K562 (cell line): ENCODE measurements at regions not wholly inside any gene's neighbourhood (a gene's known extent, or its start where the extent isn't known, plus 50 kb on each side); places are given as distances from the start of the nearest gene placed in this dataset.

Experiments used
- ATAC-seq: fragments of 200-7000 bp; cut with Tn5 transposase; 3 replicates; pipeline ENCODE4 v1.9.1; 2020; ENCODE audit warnings: moderate library complexity
- BruUV-seq: library from RNA; stranded (reverse); fragments of 400-500 nt; replicated peaks from 2 replicates; lab custom pipeline; 2021; lab: Mats Ljungman, UMichigan
- CTCF ChIA-PET: fragments of 300-600 bp; formaldehyde crosslinking; extraction: SDS; loops from one replicate; lab custom pipeline; 2021; ENCODE audit warnings: low intra/inter-chr PET ratio; lab: Yijun Ruan, JAX
- POLR2A ChIA-PET: fragments of 300-600, 350-650 bp; sonication (Branson Sonifier 250); formaldehyde crosslinking; extraction: SDS; loops from one replicate; lab custom pipeline; 2021; ENCODE audit warnings: antibody characterized with exemption, inconsistent platforms; lab: Yijun Ruan, JAX
- DNase-seq, 4 experiments: peaks; one replicate each; pipeline versions ENCODE4 v3.0.0 to v3.0.0-alpha.2; 2011 to 2018; ENCODE audit warnings: low spot score in 3 of 4, mixed read lengths in 3 of 4; ENCODE audit errors: extremely low read depth in 1 of 4
- FAIRE-seq: peaks from 2 replicates; lab custom pipeline; 2011; peaks lifted over from hg19 to GRCh38; lab: Jason Lieb, UNC
- H2AFZ ChIP-seq: 2 replicates; pipeline ENCODE4 v1.6.0; 2011; ENCODE audit warnings: low read depth, low read length, control low read depth, inconsistent platforms
- H3K27ac ChIP-seq: fragments of 200-600 bp; 3 replicates; pipeline ENCODE4 v1.8.0; 2011; ENCODE audit warnings: low read depth, mild to moderate bottlenecking, control low read depth, inconsistent platforms, low read length, moderate library complexity, mixed read lengths; ENCODE audit errors: extremely low read depth
- H3K27me3 ChIP-seq, 2 experiments: fragments of 300-600 bp in 1 of 2; 2 replicates in 1 of 2; 3 replicates in 1 of 2; pipeline versions ENCODE4 v1.6.0 to v1.8.0; 2011; ENCODE audit warnings: inconsistent platforms in 2 of 2, low read length in 2 of 2, mild to moderate bottlenecking in 1 of 2, mixed read lengths in 1 of 2, moderate library complexity in 1 of 2; ENCODE audit not compliant: control insufficient read depth in 2 of 2, insufficient read depth in 2 of 2
- H3K36me3 ChIP-seq: fragments of 300-600 bp; 3 replicates; pipeline ENCODE4 v1.8.0; 2011; ENCODE audit warnings: mild to moderate bottlenecking, low read length, inconsistent platforms; ENCODE audit not compliant: control insufficient read depth, insufficient read depth
- H3K4me1 ChIP-seq, 2 experiments: fragments of 200-600 bp in 1 of 2; replicated peaks in 1 of 2; 2 replicates in 1 of 2; 3 replicates in 1 of 2; pipeline versions ENCODE4 v1.5.1 to v1.8.0; 2011; ENCODE audit warnings: inconsistent platforms in 2 of 2, low read length in 2 of 2, mild to moderate bottlenecking in 1 of 2, mixed read lengths in 1 of 2, moderate library complexity in 1 of 2; ENCODE audit not compliant: control insufficient read depth in 2 of 2, insufficient read depth in 2 of 2
- H3K4me2 ChIP-seq: 2 replicates; pipeline ENCODE4 v1.6.1; 2011; ENCODE audit warnings: low read length, control low read depth, inconsistent platforms, mixed read lengths; ENCODE audit not compliant: insufficient read depth
- H3K4me3 ChIP-seq: fragments of 200-600 bp; sonication (generic), shearing (Covaris generic); 2 replicates; pipeline ENCODE4 v1.5.1; 2016; ENCODE audit warnings: control low read depth, inconsistent platforms
- H3K79me2 ChIP-seq: fragments of 200-600 bp; 3 replicates; pipeline ENCODE4 v1.8.0; 2011; ENCODE audit warnings: low read length, inconsistent platforms; ENCODE audit not compliant: control insufficient read depth, insufficient read depth
- H3K9ac ChIP-seq, 2 experiments: 2 replicates each; pipeline versions ENCODE4 v1.6.0 to v1.6.1; 2011; ENCODE audit warnings: low read depth in 2 of 2, low read length in 2 of 2, control low read depth in 1 of 2, inconsistent platforms in 1 of 2, mild to moderate bottlenecking in 1 of 2, mixed read lengths in 1 of 2; ENCODE audit not compliant: insufficient read depth in 1 of 2
- H3K9me1 ChIP-seq: one replicate; pipeline ENCODE4 v1.6.0; 2011; ENCODE audit warnings: inconsistent platforms, mild to moderate bottlenecking, low read length, moderate library complexity; ENCODE audit not compliant: control insufficient read depth, insufficient read depth
- H3K9me3 ChIP-seq: replicated peaks from 2 replicates; pipeline ENCODE4 v1.5.1; 2011; ENCODE audit warnings: low read depth, low read length, inconsistent platforms; ENCODE audit not compliant: control insufficient read depth, insufficient read depth
- H4K20me1 ChIP-seq: replicated peaks from 2 replicates; pipeline ENCODE4 v1.6.1; 2011; ENCODE audit warnings: low read length, inconsistent platforms, mixed read lengths; ENCODE audit not compliant: control insufficient read depth, insufficient read depth
- ARID1B ChIP-seq: fragments of 450-650 bp; IDR thresholded peaks from 2 replicates; pipeline ENCODE4 v1.6.1; 2016; ENCODE audit warnings: antibody characterized with exemption, mild to moderate bottlenecking, inconsistent platforms
- ATF3 ChIP-seq, 2 experiments: fragments of 450-650 bp in 1 of 2; sonication (generic) in 1 of 2; formaldehyde crosslinking in 1 of 2; IDR thresholded peaks in 1 of 2; conservative IDR thresholded peaks in 1 of 2; 2 replicates each; pipeline versions ENCODE4 v1.6.1 to v1.8.1; 2016 to 2023; ENCODE audit warnings: mild to moderate bottlenecking in 2 of 2, moderate library complexity in 2 of 2, inconsistent platforms in 1 of 2, missing genetic modification reagents in 1 of 2
- CBFA2T3 ChIP-seq: fragments of 450-650 bp; IDR thresholded peaks from 2 replicates; pipeline ENCODE4 v1.6.1; 2017
- FOSL1 ChIP-seq: fragments of 200-800 bp; sonication (Bioruptor generic); conservative IDR thresholded peaks from 2 replicates; pipeline ENCODE4 v1.6.1; 2016; ENCODE audit warnings: missing genetic modification characterization, missing compliant biosample characterization
- JUND ChIP-seq, 2 experiments: IDR thresholded peaks; 2 replicates in 1 of 2; 3 replicates in 1 of 2; pipeline ENCODE4 v1.6.1; 2011; ENCODE audit warnings: borderline replicate concordance in 2 of 2, low read depth in 2 of 2, low read length in 2 of 2, improper control_type of control experiment in 1 of 2, missing biosample characterization in 1 of 2, missing genetic modification characterization in 1 of 2, missing genetic modification reagents in 1 of 2
- RBM17 ChIP-seq: fragments of 200-400 bp; formaldehyde crosslinking; IDR thresholded peaks from 2 replicates; pipeline ENCODE4 v1.6.1; 2017; ENCODE audit warnings: low read depth, mild to moderate bottlenecking, low read length, borderline replicate concordance
- TAL1 ChIP-seq: fragments of 450-650 bp; IDR thresholded peaks from 2 replicates; pipeline ENCODE4 v1.6.1; 2016; ENCODE audit warnings: mild to moderate bottlenecking
- YY1 ChIP-seq, 3 experiments: IDR thresholded peaks; 2 replicates each; pipeline ENCODE4 v1.6.1; 2011; ENCODE audit warnings: low read length in 2 of 3, mild to moderate bottlenecking in 2 of 3, moderate library complexity in 2 of 3, borderline replicate concordance in 1 of 3, control low read depth in 1 of 3, low read depth in 1 of 3; ENCODE audit not compliant: insufficient read depth in 3 of 3, insufficient replicate concordance in 2 of 3, control insufficient read depth in 1 of 3, insufficient read length in 1 of 3; ENCODE audit errors: extremely low read depth in 1 of 3
- ZNF431 ChIP-seq: sonication (generic); formaldehyde crosslinking; IDR thresholded peaks from 2 replicates; pipeline ENCODE4 v1.8.0; 2022; ENCODE audit warnings: mild to moderate bottlenecking, missing genetic modification reagents
- WGBS: fragments of 100-300 bp; shearing (Covaris generic); methylation state at CpG from one replicate; pipeline ENCODE4 v1.1.6; 2016; ENCODE audit warnings: low coverage, mixed read lengths; ENCODE audit not compliant: insufficient coverage; ENCODE audit errors: missing lambda C conversion rate; 5-methylcytosine and 5-hydroxymethylcytosine counted together
- in situ Hi-C: fragments of 300-500 bp; cut with MboI; formaldehyde crosslinking; loops from 4 replicates; pipeline ENCODE4 v1.15.0; 2018; ENCODE audit warnings: inconsistent platforms, mixed read lengths
- intact Hi-C: fragments of 100-400 bp; cut with micrococcal nuclease; formaldehyde crosslinking; loops from 2 replicates; pipeline ENCODE4 v1.14.2; 2022
- TF ChIP-seq, protein P1 (sequence below): fragments of 450-650 bp; IDR thresholded peaks from 2 replicates; pipeline ENCODE4 v1.7.1; 2018; ENCODE audit warnings: mild to moderate bottlenecking, low read depth; ENCODE audit not compliant: partially characterized antibody
- TF ChIP-seq, protein P2 (sequence below): fragments of 450-650 bp; IDR thresholded peaks from 2 replicates; pipeline ENCODE4 v1.6.1; 2018; ENCODE audit not compliant: partially characterized antibody

- TF ChIP-seq ARID1B (peak; percentile 48), YY1 (IDR thresholded peaks at IDR 0.05; ENCODE audit: borderline replicate concordance in 1 of 3, control insufficient read depth in 1 of 3, extremely low read depth in 1 of 3, insufficient read depth in 3 of 3, insufficient read length in 1 of 3, insufficient replicate concordance in 2 of 3, low read depth in 1 of 3, low read length in 2 of 3) (peak in 1 of 3 experiments; percentile 45), FOSL1 (tag) (peak; percentile 87), JUND (IDR thresholded peaks at IDR 0.05; ENCODE audit: borderline replicate concordance, low read depth, low read length) (0 out of 2 replicates have a peak, but pooled peaks have one; percentile 43), JUND (tag; IDR thresholded peaks at IDR 0.05; ENCODE audit: borderline replicate concordance, low read depth, low read length) (no peak), TAL1 (0 out of 2 replicates have a peak, but pooled peaks have one; percentile 7), RBM17 (no peak), ATF3 (IDR thresholded peaks at IDR 0.05) (peak; percentile 24; the same call in 1 of the 2 replicates), ATF3 (CRISPR knock-in tag; conservative IDR thresholded peaks at IDR 0.05) (no peak), CBFA2T3 (peak; percentile 43; the same call in 1 of the 2 replicates), ZNF431 (CRISPR knock-in tag) (no peak)
- TF ChIP-seq, protein P1, sequence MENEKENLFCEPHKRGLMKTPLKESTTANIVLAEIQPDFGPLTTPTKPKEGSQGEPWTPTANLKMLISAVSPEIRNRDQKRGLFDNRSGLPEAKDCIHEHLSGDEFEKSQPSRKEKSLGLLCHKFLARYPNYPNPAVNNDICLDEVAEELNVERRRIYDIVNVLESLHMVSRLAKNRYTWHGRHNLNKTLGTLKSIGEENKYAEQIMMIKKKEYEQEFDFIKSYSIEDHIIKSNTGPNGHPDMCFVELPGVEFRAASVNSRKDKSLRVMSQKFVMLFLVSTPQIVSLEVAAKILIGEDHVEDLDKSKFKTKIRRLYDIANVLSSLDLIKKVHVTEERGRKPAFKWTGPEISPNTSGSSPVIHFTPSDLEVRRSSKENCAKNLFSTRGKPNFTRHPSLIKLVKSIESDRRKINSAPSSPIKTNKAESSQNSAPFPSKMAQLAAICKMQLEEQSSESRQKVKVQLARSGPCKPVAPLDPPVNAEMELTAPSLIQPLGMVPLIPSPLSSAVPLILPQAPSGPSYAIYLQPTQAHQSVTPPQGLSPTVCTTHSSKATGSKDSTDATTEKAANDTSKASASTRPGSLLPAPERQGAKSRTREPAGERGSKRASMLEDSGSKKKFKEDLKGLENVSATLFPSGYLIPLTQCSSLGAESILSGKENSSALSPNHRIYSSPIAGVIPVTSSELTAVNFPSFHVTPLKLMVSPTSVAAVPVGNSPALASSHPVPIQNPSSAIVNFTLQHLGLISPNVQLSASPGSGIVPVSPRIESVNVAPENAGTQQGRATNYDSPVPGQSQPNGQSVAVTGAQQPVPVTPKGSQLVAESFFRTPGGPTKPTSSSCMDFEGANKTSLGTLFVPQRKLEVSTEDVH = no peak
- TF ChIP-seq, protein P2, sequence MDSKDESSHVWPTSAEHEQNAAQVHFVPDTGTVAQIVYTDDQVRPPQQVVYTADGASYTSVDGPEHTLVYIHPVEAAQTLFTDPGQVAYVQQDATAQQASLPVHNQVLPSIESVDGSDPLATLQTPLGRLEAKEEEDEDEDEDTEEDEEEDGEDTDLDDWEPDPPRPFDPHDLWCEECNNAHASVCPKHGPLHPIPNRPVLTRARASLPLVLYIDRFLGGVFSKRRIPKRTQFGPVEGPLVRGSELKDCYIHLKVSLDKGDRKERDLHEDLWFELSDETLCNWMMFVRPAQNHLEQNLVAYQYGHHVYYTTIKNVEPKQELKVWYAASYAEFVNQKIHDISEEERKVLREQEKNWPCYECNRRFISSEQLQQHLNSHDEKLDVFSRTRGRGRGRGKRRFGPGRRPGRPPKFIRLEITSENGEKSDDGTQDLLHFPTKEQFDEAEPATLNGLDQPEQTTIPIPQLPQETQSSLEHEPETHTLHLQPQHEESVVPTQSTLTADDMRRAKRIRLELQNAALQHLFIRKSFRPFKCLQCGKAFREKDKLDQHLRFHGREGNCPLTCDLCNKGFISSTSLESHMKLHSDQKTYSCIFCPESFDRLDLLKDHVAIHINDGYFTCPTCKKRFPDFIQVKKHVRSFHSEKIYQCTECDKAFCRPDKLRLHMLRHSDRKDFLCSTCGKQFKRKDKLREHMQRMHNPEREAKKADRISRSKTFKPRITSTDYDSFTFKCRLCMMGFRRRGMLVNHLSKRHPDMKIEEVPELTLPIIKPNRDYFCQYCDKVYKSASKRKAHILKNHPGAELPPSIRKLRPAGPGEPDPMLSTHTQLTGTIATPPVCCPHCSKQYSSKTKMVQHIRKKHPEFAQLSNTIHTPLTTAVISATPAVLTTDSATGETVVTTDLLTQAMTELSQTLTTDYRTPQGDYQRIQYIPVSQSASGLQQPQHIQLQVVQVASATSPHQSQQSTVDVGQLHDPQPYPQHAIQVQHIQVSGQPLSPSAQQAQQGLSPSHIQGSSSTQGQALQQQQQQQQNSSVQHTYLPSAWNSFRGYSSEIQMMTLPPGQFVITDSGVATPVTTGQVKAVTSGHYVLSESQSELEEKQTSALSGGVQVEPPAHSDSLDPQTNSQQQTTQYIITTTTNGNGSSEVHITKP = peak; percentile 23
- no peaks in the 10 kb centered on the region for H3K9me3 ChIP-seq
- in situ Hi-C loops (no loop called here), intact Hi-C loops (no loop called here)
- H3K4me1 ChIP-seq = no peaks in the 10 kb centered on the region; a peak in 1 of 5 replicates
- ATAC-seq = no peak
- no peaks in the 10 kb centered on the region for H3K9me1 ChIP-seq
- peaks cover 0 to 9% of the 10 kb centered on the region in 2 experiments; a peak in 2 of 5 replicates for H3K27me3 ChIP-seq
- peak in 2 of 4 experiments; percentile 6 to 17 for DNase-seq
- H3K79me2 ChIP-seq = no peaks in the 10 kb centered on the region
- ChIA-PET CTCF (no interaction called here), POLR2A (interaction anchor here (0.7 kb wide), 1 partner anchor 23 kb away, joined by 3 read pairs; no protein-coding TSS in a partner anchor)
- no peaks in the 10 kb centered on the region for H3K36me3 ChIP-seq
- no TSS peak for BruUV-seq
- no peaks in the 10 kb centered on the region for H4K20me1 ChIP-seq
- peak overlapping the region; percentile 49; the same call in 1 of the 2 replicates for H2AFZ ChIP-seq
- H3K4me3 ChIP-seq = no peak overlapping the region
- FAIRE-seq = peak; percentile 62
- no peak overlapping the region for H3K4me2 ChIP-seq
- 0% methylated on average over 1 of the region's 1 CpG for WGBS
- no peak overlapping the region for H3K27ac ChIP-seq
- H3K9ac ChIP-seq = no peak overlapping the region
These were observed 168.1 kb downstream of the AACS start for GRCh38 chr12:125233319-125233718.
